Right renal pelvis (tissue), 4 donors: ENCODE measurements at regions not wholly inside any gene's neighbourhood (a gene's known extent, or its start where the extent isn't known, plus 50 kb on each side); places are given as distances from the start of the nearest gene placed in this dataset.
"Not testable (repeated sequence)": the region's sequence is repeated elsewhere in the genome, so short reads cannot be mapped to it uniquely, and the experiment has no call there.

Experiments
- DNase-seq, 4 donors: peaks; one replicate each; pipeline ENCODE4 v3.0.0-alpha.2; 2013; ENCODE audit warnings: low read depth in 4 of 4, low spot score in 3 of 4, missing footprints in 1 of 4

GRCh38 chr2:207321514-207321913 lies 155.8 kb upstream of the KLF7 start:
- DNase-seq: no peak

- DNase-seq: no peak
These were observed 158.3 kb upstream of the KLF7 start for GRCh38 chr2:207324001-207324400.

GRCh38 chr2:207327513-207327912 lies 161.8 kb upstream of the KLF7 start:
- no peak for DNase-seq

- no peak for DNase-seq
These were observed 163.2 kb upstream of the KLF7 start for GRCh38 chr2:207328944-207329386.

DNA sequence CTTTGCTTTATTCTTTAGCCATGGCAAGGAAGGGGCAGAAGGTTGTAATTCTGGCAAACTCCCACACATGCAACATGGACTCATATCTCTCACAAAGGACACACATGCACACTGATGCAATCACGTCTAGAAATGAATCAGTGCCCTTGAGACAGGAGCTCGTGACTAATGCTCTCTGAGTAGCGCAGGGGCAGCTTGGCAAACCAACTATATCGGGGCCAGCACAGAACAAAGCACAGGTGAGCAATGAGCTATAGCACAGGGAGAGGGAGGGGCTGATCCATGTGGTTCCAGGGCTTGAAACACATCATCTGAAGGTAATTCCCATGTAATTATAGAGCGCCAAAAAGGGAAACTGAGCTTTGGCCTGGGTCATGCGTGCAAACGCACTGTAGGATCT lies 165.2 kb upstream of the KLF7 start:
- no peak for DNase-seq

DNA sequence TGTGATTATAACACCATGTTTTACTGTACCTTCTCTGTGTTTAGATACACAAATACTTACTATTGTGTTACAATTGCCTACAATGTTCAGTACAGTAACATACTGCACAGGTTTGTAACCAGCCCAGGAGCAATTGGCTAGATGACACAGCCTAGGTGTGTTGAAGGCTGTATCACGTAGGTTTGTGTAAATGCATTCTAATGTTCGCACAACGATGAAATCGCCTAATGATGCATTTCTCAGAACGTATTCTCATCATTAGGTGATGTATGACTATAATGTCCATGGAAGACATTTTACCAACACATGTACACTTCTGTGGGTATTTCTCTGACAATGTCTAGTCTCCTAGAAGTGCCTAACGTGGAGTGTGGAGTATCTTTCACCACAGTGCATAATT lies 165.9 kb upstream of the KLF7 start:
- DNase-seq: no peak

DNA sequence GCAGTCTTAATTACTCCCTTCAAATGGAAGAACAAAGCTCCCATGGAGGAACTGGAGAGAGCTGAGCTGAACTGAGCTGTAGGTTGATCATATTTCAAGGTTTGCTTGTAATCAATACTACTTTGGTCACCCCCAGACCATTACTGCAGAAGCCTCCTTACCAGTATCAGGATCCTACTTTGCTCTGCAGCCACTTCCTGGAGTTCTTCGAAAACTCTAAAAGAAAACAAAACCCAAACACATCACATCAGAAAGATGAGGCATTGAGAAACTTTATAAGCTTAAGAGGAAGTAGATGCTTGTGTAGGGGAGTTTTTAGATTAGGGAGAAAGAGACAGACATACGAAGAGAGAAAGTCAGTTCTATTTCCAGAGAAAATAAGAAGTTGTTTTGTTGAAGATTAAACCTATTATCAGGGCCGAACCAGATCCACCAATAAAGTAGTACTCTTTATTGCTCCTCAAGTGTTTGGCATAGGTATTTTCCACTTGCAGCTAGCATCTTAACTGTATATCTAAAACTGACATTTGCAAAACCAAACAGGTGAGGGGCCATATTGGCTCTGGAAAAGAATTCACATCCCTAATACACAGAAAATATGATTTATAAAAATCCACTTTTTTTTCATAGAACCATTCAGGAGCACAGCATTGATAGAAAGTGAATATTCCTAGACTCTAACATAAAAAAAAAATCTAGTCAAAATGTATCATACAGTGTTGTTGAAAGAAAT lies 166.9 kb upstream of the KLF7 start:
- DNase-seq: no peak

DNA sequence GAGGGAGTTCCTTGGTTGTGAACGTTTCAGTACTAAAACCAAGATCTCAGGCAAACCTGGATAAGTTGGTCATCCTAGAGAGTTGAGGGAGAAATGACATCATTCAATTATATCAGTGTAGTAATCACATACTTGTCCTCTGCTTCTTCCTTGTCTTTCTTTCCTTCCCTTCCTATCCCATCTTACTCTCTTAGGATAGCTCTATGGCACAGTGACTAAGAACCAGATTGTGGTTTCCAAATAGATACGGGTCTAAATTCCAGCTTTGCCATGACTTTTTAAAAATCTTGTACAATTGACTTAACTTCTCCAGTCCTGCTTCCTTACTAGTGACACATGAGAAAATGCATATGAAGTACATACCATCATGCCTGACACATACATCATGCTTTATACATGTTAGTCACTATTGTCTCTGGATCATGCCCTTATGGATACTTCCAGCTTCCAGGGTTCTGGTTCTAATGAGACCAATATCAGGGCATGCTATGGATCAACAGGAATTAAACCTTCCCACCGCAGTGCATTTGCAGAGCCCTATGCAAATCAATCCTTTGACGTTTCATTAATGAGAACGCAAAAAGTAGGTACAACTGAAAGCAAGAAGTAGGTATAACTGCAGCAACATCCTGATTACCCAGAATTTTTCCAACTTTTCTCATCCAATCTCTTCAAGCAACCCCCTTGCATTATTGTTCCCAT lies 168.0 kb upstream of the KLF7 start:
- no peak for DNase-seq

GRCh38 chr2:207334301-207334623 lies 168.5 kb upstream of the KLF7 start:
- DNase-seq: no peak

DNA sequence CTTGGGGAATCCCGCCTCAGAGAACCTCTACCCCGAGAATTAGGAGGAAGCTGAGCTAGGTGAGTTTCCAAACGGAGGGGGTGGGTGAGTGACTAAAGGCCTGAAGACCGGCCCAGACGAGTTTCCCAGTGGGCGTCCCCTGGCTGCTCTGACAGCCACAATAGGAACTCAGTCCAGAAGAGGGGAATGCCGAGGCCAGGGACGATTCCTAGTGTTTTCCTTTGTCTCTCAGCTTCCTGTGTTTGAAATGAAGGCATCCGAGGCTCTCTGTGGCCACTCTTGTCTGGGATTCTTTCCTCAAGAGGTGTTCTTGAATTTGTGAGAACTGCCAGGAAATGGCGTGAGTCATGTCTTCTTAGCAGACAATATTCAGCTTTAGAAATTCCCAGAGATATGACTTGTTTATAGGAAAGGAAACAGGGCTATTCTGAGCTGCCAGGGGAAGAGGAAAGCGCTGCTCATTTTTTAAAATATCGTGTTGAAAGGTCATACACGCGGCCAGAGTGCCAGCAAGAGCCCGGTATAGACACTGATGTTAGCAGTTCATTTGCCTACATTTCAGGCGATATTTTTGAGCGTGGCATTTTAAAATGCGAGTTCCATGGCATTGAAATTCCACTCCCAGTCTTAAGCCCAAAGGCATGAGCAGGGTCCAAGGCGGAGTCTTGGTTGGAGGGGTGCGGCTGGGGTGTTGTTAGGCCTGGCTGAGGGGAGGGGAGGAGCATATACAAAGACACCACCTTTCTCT lies 169.1 kb upstream of the KLF7 start:
- DNase-seq: no peak

- no peak for DNase-seq
These were observed 171.8 kb upstream of the KLF7 start for GRCh38 chr2:207337234-207338219.

GRCh38 chr2:207338220-207338607 lies 172.5 kb upstream of the KLF7 start:
- no peak for DNase-seq

DNA sequence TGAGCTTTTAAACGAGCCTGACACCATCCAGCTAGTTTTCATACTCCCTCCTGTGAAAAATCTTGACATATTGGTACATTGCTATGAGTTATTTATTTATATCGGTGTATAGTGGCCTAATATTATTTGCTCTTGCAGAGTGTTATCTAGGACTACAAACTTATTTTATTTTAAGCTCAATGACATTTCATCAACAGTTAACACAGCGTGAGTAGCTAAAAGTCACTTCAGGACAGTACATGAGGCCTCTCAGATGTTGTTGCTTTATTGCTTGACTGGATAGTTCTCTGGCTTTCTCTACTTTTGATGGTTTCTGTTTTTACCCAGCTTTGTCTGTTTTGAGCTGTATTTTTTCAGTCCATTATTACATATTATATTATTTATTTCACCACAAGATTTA lies 172.9 kb upstream of the KLF7 start:
- DNase-seq: no peak

DNA sequence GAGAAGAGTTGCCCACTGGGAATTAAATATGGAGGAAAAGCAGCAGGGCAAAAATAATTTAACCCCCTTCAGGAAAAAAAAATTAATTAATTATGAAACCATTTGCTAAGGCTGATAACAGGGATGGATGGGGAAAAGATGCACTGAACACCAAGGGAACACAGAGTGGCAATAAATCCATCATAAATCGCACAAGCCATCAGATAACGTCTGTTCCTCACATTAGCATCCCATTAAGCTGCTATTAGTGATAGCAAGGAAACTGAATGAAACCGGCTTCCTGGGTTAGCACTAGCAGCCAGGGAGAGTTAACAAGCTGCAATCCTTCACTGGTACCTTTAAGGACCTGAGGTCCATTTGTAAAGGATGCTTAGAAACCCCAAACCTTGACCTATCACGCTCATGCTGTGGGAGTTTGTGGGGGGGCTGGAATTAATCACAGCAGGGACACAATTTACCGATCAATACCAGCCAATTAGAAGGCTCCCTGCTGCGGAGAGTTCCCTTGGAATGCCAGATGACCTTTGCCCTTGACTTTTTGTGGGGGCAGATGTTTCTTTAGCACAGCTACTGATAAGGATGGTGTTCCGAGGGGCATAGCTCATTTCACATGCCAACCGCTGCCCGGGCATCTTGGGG lies 175.5 kb upstream of the KLF7 start:
- DNase-seq: no peak

GRCh38 chr2:207341804-207342203 lies 176.1 kb upstream of the KLF7 start:
- no peak for DNase-seq

DNA sequence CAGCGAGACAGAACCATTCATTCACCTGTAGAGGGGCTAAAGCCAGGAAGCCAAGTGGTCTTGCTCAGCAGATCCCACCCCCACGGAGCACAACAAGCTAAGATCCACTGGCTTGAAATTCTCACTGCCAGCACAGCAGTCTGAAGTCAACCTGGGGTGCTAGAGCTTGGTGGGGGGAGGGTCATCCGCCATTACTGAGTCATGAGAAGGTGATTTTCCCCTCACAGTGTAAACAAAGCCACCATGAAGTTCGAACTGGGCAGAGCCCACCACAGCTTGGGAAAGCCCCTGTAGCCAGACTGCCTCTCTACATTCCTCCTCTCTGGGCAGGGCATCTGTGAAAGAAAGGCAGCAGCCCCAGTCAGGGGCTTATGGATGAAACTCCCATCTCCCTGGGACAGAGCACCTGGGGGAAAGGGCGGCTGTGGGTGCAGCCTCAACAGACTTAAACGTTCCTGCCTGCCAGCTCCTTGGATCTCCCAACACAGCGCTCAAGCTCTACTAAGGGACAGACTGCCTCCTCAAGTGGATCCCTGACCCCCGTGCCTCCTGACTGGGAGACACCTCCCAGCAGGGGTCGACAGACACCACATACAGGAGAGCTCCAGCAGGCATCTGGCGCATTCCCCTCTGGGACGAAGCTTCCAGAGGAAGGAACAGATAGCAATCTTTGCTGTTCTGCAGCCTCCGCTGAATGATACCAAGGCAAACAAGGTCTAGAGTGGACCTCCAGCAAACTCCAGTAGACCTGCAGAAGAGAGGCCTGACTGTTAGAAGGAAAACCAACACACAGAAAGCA lies 179.0 kb upstream of the KLF7 start:
- DNase-seq: not testable (repeated sequence)

DNA sequence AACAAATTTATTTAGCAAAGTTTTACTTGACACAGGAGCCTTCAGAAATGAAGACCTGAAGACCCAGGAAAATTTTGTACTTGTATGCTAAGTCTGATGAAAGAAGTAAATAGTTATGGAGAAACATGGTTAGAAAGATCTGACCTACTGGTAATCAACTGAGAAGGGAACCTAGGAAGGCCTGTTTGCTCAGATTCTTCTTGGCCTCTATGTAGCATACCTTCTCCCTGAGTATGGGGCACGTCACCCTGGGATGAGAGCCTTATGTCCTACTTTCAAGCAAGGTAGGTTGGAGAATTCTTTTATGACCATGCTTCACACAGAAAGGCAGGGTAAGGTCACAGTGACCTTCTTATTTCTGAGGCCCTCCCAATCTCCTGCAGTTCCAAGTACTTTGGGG lies 178.6 kb upstream of the CREB1 start:
- DNase-seq: no peak

GRCh38 chr2:207352978-207353671 lies 176.6 kb upstream of the CREB1 start:
- no peak for DNase-seq

GRCh38 chr2:207353836-207354235 lies 175.9 kb upstream of the CREB1 start:
- DNase-seq: no peak
